ENCODE measurements at regions not wholly inside any gene's neighbourhood (a gene's known extent, or its start where the extent isn't known, plus 50 kb on each side); places are given as distances from the start of the nearest gene placed in this dataset.

DNA sequence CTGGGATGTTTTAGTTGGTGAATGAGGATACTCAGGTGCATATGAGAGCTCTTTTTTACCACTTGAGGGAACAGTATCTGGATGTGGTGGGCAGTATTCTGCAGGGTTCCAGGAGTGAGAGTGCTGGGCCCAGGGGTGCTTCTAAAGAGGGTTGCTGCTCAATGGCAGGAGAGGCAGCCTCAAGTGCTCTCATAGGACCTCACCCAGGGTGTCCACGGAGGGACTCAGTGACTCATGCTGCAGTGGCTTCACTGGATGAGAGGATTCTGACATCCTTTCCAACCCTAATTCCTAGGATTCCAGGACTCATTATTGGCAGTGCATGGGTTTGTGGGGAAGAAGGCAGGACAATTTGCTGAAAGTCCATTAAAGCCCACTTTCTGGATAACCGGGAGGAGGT lies 176.6 kb upstream of the FERMT1 start:
- DNase-seq (ENCODE audit: low spot score), result no peak
- no peak for TF ChIP-seq NR2C2 (CRISPR knock-in tag; IDR thresholded peaks at IDR 0.05)
- TF ChIP-seq RELA (CRISPR knock-in tag; IDR thresholded peaks at IDR 0.05; ENCODE audit: borderline replicate concordance), result no peak
- TF ChIP-seq, protein P1, sequence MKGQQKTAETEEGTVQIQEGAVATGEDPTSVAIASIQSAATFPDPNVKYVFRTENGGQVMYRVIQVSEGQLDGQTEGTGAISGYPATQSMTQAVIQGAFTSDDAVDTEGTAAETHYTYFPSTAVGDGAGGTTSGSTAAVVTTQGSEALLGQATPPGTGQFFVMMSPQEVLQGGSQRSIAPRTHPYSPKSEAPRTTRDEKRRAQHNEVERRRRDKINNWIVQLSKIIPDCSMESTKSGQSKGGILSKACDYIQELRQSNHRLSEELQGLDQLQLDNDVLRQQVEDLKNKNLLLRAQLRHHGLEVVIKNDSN (CRISPR knock-in tag; IDR thresholded peaks at IDR 0.05), result no peak
- no peak for TF ChIP-seq HMGA2 (CRISPR knock-in tag; IDR thresholded peaks at IDR 0.05)
- TF ChIP-seq TEAD1 (CRISPR knock-in tag; IDR thresholded peaks at IDR 0.05), result no peak
- no peak for TF ChIP-seq NR1H2 (CRISPR knock-in tag; IDR thresholded peaks at IDR 0.05)
- TF ChIP-seq, protein P2, sequence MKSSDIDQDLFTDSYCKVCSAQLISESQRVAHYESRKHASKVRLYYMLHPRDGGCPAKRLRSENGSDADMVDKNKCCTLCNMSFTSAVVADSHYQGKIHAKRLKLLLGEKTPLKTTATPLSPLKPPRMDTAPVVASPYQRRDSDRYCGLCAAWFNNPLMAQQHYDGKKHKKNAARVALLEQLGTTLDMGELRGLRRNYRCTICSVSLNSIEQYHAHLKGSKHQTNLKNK (CRISPR knock-in tag; IDR thresholded peaks at IDR 0.05), result no peak
- TF ChIP-seq ZNF263 (CRISPR knock-in tag; IDR thresholded peaks at IDR 0.05; ENCODE audit: low read depth), result no peak
- TF ChIP-seq TCF7 (CRISPR knock-in tag; IDR thresholded peaks at IDR 0.05; ENCODE audit: low read depth), result no peak
- TF ChIP-seq NFATC4 (CRISPR knock-in tag; IDR thresholded peaks at IDR 0.05), result no peak
- no peak for TF ChIP-seq OVOL2 (CRISPR knock-in tag; IDR thresholded peaks at IDR 0.05; ENCODE audit: borderline replicate concordance)
- TF ChIP-seq, protein P3, sequence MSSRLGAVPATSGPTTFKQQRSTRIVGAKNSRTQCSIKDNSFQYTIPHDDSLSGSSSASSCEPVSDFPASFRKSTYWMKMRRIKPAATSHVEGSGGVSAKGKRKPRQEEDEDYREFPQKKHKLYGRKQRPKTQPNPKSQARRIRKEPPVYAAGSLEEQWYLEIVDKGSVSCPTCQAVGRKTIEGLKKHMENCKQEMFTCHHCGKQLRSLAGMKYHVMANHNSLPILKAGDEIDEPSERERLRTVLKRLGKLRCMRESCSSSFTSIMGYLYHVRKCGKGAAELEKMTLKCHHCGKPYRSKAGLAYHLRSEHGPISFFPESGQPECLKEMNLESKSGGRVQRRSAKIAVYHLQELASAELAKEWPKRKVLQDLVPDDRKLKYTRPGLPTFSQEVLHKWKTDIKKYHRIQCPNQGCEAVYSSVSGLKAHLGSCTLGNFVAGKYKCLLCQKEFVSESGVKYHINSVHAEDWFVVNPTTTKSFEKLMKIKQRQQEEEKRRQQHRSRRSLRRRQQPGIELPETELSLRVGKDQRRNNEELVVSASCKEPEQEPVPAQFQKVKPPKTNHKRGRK (CRISPR knock-in tag; IDR thresholded peaks at IDR 0.05; ENCODE audit: borderline replicate concordance), result no peak
- ATAC-seq, result no peak
- H3K27ac Mint-ChIP-seq, result no peak overlapping the region
- H3K4me3 Mint-ChIP-seq, result no peak overlapping the region
- POLR2A ChIA-PET, result no interaction called here
- H3K36me3 Mint-ChIP-seq, result no peaks in the 10 kb centered on the region
- H3K27me3 Mint-ChIP-seq (ENCODE audit: low read depth), result no peaks in the 10 kb centered on the region
- CTCF ChIA-PET, result no interaction called here
- H3K9me3 Mint-ChIP-seq, result peaks cover 22% of the 10 kb centered on the region
- H3K4me1 Mint-ChIP-seq, result peaks cover 5% of the 10 kb centered on the region

DNA sequence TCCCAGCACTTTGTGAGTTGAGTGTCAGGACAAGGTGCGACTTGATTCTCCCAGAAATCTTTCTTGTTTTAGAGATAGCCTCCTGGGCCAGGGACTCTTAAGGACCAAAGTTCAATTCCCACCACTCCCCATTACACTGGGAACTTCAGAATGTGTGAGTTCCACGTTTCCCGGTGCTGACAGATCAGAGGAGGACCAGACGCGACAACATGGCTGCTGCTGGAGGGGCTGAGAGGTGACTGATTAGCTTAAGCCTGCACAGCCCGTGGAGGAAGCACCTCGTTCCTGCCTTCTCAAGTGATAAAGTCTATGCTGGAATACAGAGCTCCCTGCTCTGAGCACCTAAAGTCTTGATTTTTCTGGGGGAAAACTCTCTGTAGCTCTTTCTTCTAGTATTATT lies 175.2 kb upstream of the FERMT1 start:
- no peak for ATAC-seq
- CTCF ChIA-PET, result interaction anchor here (1.1 kb wide), 1 partner anchor 84 kb away, joined by 4 read pairs; no protein-coding TSS in a partner anchor

More for the DNA sequence above, 175.2 kb upstream of the FERMT1 start:
- POLR2A ChIA-PET, result no interaction called here
- H3K9me3 Mint-ChIP-seq, result peaks cover 19% of the 10 kb centered on the region
- TF ChIP-seq TEAD4 (CRISPR knock-in tag; IDR thresholded peaks at IDR 0.05) (no peak), JAZF1 (CRISPR knock-in tag; IDR thresholded peaks at IDR 0.05) (no peak), ERG (CRISPR knock-in tag; IDR thresholded peaks at IDR 0.05) (no peak), SMAD3 (CRISPR knock-in tag; IDR thresholded peaks at IDR 0.05; ENCODE audit: borderline replicate concordance) (no peak), GRHL2 (CRISPR knock-in tag; IDR thresholded peaks at IDR 0.05; ENCODE audit: insufficient replicate concordance, severe bottlenecking) (no peak), FOXJ3 (CRISPR knock-in tag; IDR thresholded peaks at IDR 0.05; ENCODE audit: borderline replicate concordance) (no peak), MLX (CRISPR knock-in tag; IDR thresholded peaks at IDR 0.05) (no peak), IRF2 (CRISPR knock-in tag; IDR thresholded peaks at IDR 0.05; ENCODE audit: borderline replicate concordance, low read depth) (no peak), EMX1 (CRISPR knock-in tag; IDR thresholded peaks at IDR 0.05) (no peak), CREB1 (CRISPR knock-in tag; IDR thresholded peaks at IDR 0.05) (no peak)
- TF ChIP-seq, protein P4, sequence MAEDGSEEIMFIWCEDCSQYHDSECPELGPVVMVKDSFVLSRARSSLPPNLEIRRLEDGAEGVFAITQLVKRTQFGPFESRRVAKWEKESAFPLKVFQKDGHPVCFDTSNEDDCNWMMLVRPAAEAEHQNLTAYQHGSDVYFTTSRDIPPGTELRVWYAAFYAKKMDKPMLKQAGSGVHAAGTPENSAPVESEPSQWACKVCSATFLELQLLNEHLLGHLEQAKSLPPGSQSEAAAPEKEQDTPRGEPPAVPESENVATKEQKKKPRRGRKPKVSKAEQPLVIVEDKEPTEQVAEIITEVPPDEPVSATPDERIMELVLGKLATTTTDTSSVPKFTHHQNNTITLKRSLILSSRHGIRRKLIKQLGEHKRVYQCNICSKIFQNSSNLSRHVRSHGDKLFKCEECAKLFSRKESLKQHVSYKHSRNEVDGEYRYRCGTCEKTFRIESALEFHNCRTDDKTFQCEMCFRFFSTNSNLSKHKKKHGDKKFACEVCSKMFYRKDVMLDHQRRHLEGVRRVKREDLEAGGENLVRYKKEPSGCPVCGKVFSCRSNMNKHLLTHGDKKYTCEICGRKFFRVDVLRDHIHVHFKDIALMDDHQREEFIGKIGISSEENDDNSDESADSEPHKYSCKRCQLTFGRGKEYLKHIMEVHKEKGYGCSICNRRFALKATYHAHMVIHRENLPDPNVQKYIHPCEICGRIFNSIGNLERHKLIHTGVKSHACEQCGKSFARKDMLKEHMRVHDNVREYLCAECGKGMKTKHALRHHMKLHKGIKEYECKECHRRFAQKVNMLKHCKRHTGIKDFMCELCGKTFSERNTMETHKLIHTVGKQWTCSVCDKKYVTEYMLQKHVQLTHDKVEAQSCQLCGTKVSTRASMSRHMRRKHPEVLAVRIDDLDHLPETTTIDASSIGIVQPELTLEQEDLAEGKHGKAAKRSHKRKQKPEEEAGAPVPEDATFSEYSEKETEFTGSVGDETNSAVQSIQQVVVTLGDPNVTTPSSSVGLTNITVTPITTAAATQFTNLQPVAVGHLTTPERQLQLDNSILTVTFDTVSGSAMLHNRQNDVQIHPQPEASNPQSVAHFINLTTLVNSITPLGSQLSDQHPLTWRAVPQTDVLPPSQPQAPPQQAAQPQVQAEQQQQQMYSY (CRISPR knock-in tag; IDR thresholded peaks at IDR 0.05), result no peak
- TF ChIP-seq, protein P5, sequence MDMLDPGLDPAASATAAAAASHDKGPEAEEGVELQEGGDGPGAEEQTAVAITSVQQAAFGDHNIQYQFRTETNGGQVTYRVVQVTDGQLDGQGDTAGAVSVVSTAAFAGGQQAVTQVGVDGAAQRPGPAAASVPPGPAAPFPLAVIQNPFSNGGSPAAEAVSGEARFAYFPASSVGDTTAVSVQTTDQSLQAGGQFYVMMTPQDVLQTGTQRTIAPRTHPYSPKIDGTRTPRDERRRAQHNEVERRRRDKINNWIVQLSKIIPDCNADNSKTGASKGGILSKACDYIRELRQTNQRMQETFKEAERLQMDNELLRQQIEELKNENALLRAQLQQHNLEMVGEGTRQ (CRISPR knock-in tag; IDR thresholded peaks at IDR 0.05), result no peak
- no peaks in the 10 kb centered on the region for H3K27me3 Mint-ChIP-seq (ENCODE audit: low read depth)
- no peak for DNase-seq (ENCODE audit: low spot score)
- no peaks in the 10 kb centered on the region for H3K4me1 Mint-ChIP-seq
- no peak overlapping the region for H3K4me3 Mint-ChIP-seq
- no peak overlapping the region for H3K27ac Mint-ChIP-seq
- no peaks in the 10 kb centered on the region for H3K36me3 Mint-ChIP-seq
